Brain pericyte (primary cell): ENCODE measurements at regions not wholly inside any gene's neighbourhood (a gene's known extent, or its start where the extent isn't known, plus 50 kb on each side); places are given as distances from the start of the nearest gene placed in this dataset.

Experiments
- DNase-seq: peaks from one replicate; pipeline ENCODE4 v3.0.0-alpha.2; 2012; ENCODE audit warnings: low read depth, low spot score

- no peak for DNase-seq
Observed at GRCh38 chr9:81391457-81391825, 297.9 kb downstream of the TLE1 start.

GRCh38 chr9:81390792-81391456, 298.4 kb downstream of the TLE1 start:
- DNase-seq = no peak

- no peak for DNase-seq
Observed at GRCh38 chr9:81389569-81389993, 299.8 kb downstream of the TLE1 start.

GRCh38 chr9:81388831-81389230, 300.5 kb downstream of the TLE1 start:
- no peak for DNase-seq

- no peak for DNase-seq
Observed at GRCh38 chr9:81387360-81388106, 301.8 kb downstream of the TLE1 start.

- DNase-seq = no peak
Observed at GRCh38 chr9:81384911-81385310, 304.4 kb downstream of the TLE1 start.

GRCh38 chr9:81382281-81382680, 307.1 kb downstream of the TLE1 start:
- no peak for DNase-seq

- no peak for DNase-seq
Observed at GRCh38 chr9:81381694-81382093, 307.7 kb downstream of the TLE1 start.

GRCh38 chr9:81380504-81381359, 308.6 kb downstream of the TLE1 start:
- DNase-seq = no peak

GRCh38 chr9:81379655-81380054, 309.7 kb downstream of the TLE1 start:
- no peak for DNase-seq

GRCh38 chr9:81377921-81378320, 311.4 kb downstream of the TLE1 start:
- DNase-seq = no peak

GRCh38 chr9:81377320-81377719, 312.0 kb downstream of the TLE1 start:
- DNase-seq = no peak

- DNase-seq = no peak
Observed at GRCh38 chr9:81375187-81376100, 313.9 kb downstream of the TLE1 start.

- DNase-seq = no peak
Observed at GRCh38 chr9:81374459-81375186, 314.7 kb downstream of the TLE1 start.

- no peak for DNase-seq
Observed at GRCh38 chr9:81373294-81373693, 316.1 kb downstream of the TLE1 start.

GRCh38 chr9:81372628-81373191, 316.6 kb downstream of the TLE1 start:
- DNase-seq = no peak

GRCh38 chr9:81371824-81372223, 317.5 kb downstream of the TLE1 start:
- DNase-seq = no peak

- no peak for DNase-seq
Observed at GRCh38 chr9:81370650-81371049, 318.7 kb downstream of the TLE1 start.

GRCh38 chr9:81370096-81370495, 319.3 kb downstream of the TLE1 start:
- DNase-seq = no peak

- no peak for DNase-seq
Observed at GRCh38 chr9:81369121-81369520, 320.2 kb downstream of the TLE1 start.
